GM20000 (cell line): ENCODE measurements at regions not wholly inside any gene's neighbourhood (a gene's known extent, or its start where the extent isn't known, plus 50 kb on each side); places are given as distances from the start of the nearest gene placed in this dataset.

Experiments
- DNase-seq: peaks from one replicate; pipeline ENCODE4 v3.0.0; 2012; ENCODE audit warnings: low spot score
- TF ChIP-seq, protein P1 (sequence below): IDR thresholded peaks from 2 replicates; pipeline ENCODE4 v1.5.1; 2012; ENCODE audit warnings: mild to moderate bottlenecking, control low read depth; ENCODE audit errors: extremely low read depth, missing control alignments

DNA sequence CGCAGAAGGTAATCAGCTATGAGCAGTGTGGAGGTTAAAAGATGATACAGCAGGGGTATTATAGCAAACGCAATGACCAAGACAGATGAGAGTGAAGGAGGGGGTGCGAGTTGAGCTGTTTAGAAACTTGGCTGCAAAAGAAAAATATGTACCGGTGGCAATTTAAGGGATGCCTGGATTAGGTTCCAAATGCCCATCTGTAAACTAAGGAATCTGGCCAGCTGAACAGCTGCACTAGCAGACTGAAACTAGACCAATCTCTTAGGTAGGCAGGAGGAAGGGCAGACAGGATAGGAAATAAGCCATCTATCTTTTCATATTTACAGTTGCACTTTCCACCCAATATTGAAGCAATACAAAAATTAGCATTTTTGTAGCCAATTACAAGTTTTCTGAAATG lies 407.6 kb downstream of the HTR1B start:
- TF ChIP-seq, protein P1, sequence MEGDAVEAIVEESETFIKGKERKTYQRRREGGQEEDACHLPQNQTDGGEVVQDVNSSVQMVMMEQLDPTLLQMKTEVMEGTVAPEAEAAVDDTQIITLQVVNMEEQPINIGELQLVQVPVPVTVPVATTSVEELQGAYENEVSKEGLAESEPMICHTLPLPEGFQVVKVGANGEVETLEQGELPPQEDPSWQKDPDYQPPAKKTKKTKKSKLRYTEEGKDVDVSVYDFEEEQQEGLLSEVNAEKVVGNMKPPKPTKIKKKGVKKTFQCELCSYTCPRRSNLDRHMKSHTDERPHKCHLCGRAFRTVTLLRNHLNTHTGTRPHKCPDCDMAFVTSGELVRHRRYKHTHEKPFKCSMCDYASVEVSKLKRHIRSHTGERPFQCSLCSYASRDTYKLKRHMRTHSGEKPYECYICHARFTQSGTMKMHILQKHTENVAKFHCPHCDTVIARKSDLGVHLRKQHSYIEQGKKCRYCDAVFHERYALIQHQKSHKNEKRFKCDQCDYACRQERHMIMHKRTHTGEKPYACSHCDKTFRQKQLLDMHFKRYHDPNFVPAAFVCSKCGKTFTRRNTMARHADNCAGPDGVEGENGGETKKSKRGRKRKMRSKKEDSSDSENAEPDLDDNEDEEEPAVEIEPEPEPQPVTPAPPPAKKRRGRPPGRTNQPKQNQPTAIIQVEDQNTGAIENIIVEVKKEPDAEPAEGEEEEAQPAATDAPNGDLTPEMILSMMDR = no peak

DNA sequence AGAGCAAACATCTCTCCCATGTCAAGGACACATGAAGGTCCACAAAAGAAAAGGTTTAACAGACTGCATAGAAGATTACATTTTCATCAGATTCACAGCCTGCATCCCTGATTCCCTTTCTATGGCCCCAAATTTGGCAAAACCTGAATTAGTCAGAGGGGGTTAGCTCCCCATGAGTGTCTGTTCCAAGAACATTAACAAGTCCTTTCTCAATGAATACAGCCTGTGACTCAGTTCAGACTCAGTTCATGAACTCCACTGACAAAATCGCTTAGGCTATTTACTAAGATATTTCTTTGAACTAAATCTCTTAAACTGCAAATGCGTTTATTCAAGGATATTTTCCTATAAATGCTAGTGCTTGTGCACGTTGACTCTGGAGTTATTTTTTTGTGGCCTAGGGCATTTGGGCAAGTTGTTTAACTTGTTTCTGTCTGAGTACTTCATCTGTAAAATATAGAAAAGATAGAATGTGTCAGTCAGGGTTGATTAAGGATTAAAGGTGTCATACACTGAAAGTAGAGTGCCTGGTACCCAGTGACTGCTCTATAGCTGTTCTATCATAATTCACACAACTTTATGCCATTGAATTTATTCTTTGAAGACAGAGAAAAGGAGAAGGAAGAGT lies 422.6 kb downstream of the HTR1B start:
- no peak for DNase-seq

More for the DNA sequence above, 407.6 kb downstream of the HTR1B start:
- no peak for DNase-seq

DNA sequence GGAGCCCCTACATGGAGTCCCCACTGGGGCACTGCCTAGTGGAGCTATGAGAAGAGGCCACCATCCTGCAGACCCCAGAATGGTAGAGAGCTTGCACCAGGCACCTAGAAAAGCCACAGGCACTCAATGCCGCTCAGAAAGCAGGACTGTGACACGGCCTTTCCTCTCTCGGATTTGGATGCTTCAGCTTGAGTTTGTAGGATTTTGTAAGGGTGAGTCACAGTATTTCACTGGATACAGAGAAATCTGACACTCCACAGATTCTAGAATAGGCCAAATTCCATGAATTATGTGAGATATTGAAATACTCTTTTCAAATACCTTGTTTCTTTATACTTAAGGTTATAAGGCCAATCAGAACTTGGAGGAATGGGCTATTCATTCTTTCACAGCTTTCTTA lies 424.5 kb downstream of the HTR1B start:
- DNase-seq = no peak
- TF ChIP-seq, protein P1 = no peak

More for the DNA sequence above, 422.6 kb downstream of the HTR1B start:
- TF ChIP-seq, protein P1 = no peak

DNA sequence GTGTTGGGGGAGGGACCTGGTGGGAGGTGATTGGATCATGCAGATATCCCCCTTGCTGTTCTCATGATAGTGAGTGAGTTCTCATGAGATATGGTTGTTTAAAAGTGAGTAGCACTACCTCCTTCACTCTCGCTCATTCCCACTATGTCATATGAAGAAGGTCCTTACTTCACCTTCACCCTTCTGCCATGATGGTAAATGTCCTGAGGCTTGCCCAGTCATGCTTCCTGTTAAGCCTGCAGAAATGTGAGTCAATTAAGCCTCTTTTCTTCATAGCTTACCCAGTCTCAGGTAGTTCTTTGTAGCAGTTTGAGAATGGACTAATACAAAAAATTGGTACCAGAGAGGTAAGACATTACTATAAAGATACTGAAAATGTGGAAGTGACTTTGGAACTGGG lies 425.9 kb downstream of the HTR1B start:
- TF ChIP-seq, protein P1 = no peak
- DNase-seq = no peak

DNA sequence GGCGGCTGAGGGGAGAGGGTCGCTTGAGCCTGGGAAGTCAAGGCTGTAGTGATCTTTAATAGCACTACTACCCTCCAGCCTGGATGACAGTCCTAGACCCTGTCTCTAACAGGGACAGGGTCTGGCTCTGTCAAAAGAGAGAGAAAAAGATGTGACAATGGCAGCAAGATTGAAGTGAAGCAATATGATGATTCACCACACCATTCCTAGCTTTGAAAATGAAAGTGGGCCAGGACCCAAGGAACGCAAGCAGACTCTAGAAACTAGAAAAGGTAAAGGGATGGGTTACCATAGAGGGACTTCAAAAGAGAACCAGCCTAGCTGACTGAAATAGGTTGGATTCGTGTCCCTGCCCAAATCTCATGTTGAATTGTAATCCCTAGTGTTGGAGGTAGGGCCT lies 426.9 kb downstream of the HTR1B start:
- DNase-seq = no peak
- TF ChIP-seq, protein P1 = no peak

DNA sequence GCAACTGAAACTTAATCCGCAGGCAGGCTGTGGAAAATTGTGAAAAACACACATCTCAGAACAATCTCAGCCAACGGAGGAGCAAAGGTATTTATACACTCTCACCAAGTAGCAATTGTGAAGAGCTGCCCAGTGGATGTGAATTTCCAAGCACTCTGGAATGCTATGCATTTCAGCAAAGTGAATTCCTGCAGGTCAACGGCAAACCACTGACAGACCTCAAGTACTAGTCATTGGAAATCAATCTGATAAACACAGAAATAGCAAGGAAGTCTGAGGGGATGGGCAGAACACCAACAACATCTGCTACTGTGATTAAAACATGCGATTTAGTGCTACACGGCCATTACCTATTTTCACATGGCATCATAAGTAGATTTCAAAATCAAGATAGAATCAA lies 429.1 kb downstream of the HTR1B start:
- TF ChIP-seq, protein P1 = no peak
- DNase-seq = no peak

DNA sequence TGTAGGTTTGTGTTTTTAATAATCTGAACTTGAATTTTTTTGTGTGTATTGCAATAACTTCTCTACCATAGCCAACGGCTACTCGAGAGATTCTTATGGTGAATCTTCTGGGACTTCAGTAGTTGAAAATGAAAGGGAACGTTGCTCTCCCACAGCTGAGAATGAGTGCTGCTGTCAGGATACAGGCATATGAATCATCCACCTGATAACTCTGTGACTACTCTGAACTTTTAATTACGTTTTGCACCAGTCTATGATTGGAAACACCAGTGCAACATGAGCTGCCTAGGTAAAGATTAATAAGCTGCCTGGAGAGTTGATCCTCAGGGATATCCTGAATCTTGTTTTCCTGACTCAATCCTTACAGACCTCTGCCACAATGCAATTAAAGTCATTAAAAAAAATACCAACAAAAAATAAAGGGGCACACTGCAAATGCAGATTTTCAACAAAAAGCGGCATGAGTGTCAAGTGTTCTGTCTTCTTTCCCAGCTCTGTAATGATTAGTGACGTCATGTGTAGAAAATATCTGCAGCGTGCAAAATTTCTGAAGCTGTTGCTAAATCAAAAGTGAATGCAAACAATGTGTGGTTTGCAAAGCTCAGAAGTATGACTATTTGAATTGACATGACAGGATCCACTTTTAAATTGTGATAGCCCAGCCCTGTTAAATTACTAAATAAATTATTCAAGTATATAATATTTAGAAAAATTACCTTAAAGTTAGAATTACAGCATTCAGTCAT lies 432.2 kb downstream of the HTR1B start:
- TF ChIP-seq, protein P1 = no peak
- no peak for DNase-seq
